ENCODE measurements at regions not wholly inside any gene's neighbourhood (a gene's known extent, or its start where the extent isn't known, plus 50 kb on each side); places are given as distances from the start of the nearest gene placed in this dataset.

DNA sequence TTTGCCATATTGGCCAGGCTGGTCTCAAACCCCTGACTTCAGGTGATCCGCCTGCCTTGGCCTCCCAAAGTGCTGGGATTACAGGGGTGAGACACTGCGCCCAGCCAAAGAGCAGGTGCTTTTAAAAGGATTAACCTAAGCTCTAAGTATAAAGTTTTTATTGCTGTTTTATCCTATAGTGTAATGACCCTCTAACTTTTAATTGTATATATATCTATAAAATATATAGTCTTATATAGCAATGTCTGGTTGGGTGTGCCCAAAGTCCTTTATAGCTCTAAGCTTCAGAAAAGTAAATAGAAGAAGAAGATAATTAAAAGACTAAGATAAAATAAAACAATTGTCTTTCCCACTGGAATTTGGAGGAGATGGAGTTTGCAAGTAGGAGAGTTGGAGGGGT lies 73.8 kb upstream of the ATP5PO start:
- no peak for TF ChIP-seq MYC (IDR thresholded peaks at IDR 0.05; ENCODE audit: low read depth, low read length)
- TF ChIP-seq POLR2AphosphoS5 (IDR thresholded peaks at IDR 0.05; ENCODE audit: insufficient read depth, low read depth, low read length): no peak
- TF ChIP-seq, protein P1, sequence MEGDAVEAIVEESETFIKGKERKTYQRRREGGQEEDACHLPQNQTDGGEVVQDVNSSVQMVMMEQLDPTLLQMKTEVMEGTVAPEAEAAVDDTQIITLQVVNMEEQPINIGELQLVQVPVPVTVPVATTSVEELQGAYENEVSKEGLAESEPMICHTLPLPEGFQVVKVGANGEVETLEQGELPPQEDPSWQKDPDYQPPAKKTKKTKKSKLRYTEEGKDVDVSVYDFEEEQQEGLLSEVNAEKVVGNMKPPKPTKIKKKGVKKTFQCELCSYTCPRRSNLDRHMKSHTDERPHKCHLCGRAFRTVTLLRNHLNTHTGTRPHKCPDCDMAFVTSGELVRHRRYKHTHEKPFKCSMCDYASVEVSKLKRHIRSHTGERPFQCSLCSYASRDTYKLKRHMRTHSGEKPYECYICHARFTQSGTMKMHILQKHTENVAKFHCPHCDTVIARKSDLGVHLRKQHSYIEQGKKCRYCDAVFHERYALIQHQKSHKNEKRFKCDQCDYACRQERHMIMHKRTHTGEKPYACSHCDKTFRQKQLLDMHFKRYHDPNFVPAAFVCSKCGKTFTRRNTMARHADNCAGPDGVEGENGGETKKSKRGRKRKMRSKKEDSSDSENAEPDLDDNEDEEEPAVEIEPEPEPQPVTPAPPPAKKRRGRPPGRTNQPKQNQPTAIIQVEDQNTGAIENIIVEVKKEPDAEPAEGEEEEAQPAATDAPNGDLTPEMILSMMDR (IDR thresholded peaks at IDR 0.05; ENCODE audit: extremely low read depth in 1 of 2, insufficient read depth in 1 of 2, low read depth in 1 of 2, low read length in 2 of 2): no peak
- no peak for TF ChIP-seq POLR2A (IDR thresholded peaks at IDR 0.05; ENCODE audit: low read depth, low read length)
- no peak for TF ChIP-seq GATA2 (IDR thresholded peaks at IDR 0.05; ENCODE audit: insufficient read depth, insufficient read length, low read depth, low read length)
- no peak for TF ChIP-seq JUN (IDR thresholded peaks at IDR 0.05; ENCODE audit: borderline replicate concordance, insufficient read depth, insufficient read length, low read depth)
- TF ChIP-seq FOS (IDR thresholded peaks at IDR 0.05; ENCODE audit: borderline replicate concordance, insufficient read depth, low read length): no peak
- TF ChIP-seq EZH2 (IDR thresholded peaks at IDR 0.05; ENCODE audit: borderline replicate concordance, low read depth, low read length, severe bottlenecking): no peak
- TF ChIP-seq, protein P2, sequence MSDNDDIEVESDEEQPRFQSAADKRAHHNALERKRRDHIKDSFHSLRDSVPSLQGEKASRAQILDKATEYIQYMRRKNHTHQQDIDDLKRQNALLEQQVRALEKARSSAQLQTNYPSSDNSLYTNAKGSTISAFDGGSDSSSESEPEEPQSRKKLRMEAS (IDR thresholded peaks at IDR 0.05; ENCODE audit: insufficient read depth, insufficient read length): no peak
- Histone ChIP-seq H4K20me1 (replicated peaks; ENCODE audit: control insufficient read depth, extremely low read depth, insufficient read depth, low read length) (no peaks in the 10 kb centered on the region), H3K4me1 (ENCODE audit: control insufficient read depth, extremely low read depth, insufficient read depth, low read length) (peaks cover 4% of the 10 kb centered on the region), H3K27me3 (ENCODE audit: control insufficient read depth in 2 of 2, insufficient read depth in 2 of 2, low read length in 2 of 2) (no peaks in the 10 kb centered on the region), H3K79me2 (ENCODE audit: control insufficient read depth, insufficient read depth, low read length) (no peaks in the 10 kb centered on the region), H3K9ac (replicated peaks; ENCODE audit: extremely low read depth, insufficient read depth, low read length) (no peak overlapping the region), H3K36me3 (ENCODE audit: control insufficient read depth in 2 of 2, extremely low read depth in 1 of 2, insufficient read depth in 2 of 2, low read length in 2 of 2) (no peaks in the 10 kb centered on the region), H2AFZ (ENCODE audit: low read depth, low read length) (no peak overlapping the region), H3K4me2 (ENCODE audit: insufficient read depth, low read length) (no peak overlapping the region), H3K9me3 (replicated peaks; ENCODE audit: control insufficient read depth, insufficient read depth, low read length) (no peaks in the 10 kb centered on the region), H3K27ac (ENCODE audit: insufficient read depth, low read depth, low read length) (no peak overlapping the region), H3K4me3 (replicated peaks in 1 of 3; ENCODE audit: insufficient read depth in 1 of 3, low read depth in 1 of 3, low read length in 3 of 3) (no peak overlapping the region), H3K9me1 (replicated peaks; ENCODE audit: control insufficient read depth, extremely low read depth, insufficient read depth, low read length) (no peaks in the 10 kb centered on the region)
- no TSS peak for BruUV-seq (replicated peaks)
- DNase-seq (ENCODE audit: low read depth, low spot score) (no peak), FAIRE-seq (no peak)
- CTCF ChIA-PET: interaction anchor here (0.8 to 1.4 kb wide), 3 partner anchors 21 to 358 kb away, joined by 3 read pairs; no protein-coding TSS in a partner anchor
- POLR2A ChIA-PET: no interaction called here
- dilution Hi-C loops (cut with MboI; ENCODE audit: extremely low pct_ligation_motif_present, low sequenced_read_pairs) (no loop called here), intact Hi-C loops (cut with micrococcal nuclease) (no loop called here)
